ENCODE measurements at regions not wholly inside any gene's neighbourhood (a gene's known extent, or its start where the extent isn't known, plus 50 kb on each side); places are given as distances from the start of the nearest gene placed in this dataset.

- no peak overlapping the region for H3K4me2 ChIP-seq
- WGBS (ENCODE audit: low lambda C conversion rate, missing lambda C conversion rate): 89% methylated on average over 10 of the region's 10 CpGs
- no peaks in the 10 kb centered on the region for H3K79me2 ChIP-seq
- no peaks in the 10 kb centered on the region for H3K36me3 ChIP-seq (replicated peaks; ENCODE audit: insufficient read depth, low read depth)
- no peak for TF ChIP-seq EZH2phosphoT487 (IDR thresholded peaks at IDR 0.05; ENCODE audit: low read depth, severe bottlenecking, unreplicated experiment)
- TF ChIP-seq CTCF (IDR thresholded peaks at IDR 0.05; ENCODE audit: poor library complexity): no peak
- no peak for TF ChIP-seq EZH2 (IDR thresholded peaks at IDR 0.05; ENCODE audit: borderline replicate concordance)
- H2AFZ ChIP-seq: no peak overlapping the region
- H3K27me3 ChIP-seq: no peaks in the 10 kb centered on the region
- no peaks in the 10 kb centered on the region for H3K9me2 ChIP-seq (replicated peaks; ENCODE audit: insufficient read depth)
- H3K27ac ChIP-seq: no peak overlapping the region
- H3K4me1 ChIP-seq (ENCODE audit: insufficient read depth): no peaks in the 10 kb centered on the region
- no peak overlapping the region for H3K4me3 ChIP-seq
- no peak for DNase-seq (ENCODE audit: low spot score)
- no peaks in the 10 kb centered on the region for H3K9me3 ChIP-seq (ENCODE audit: low read depth)
- H4K20me1 ChIP-seq (ENCODE audit: insufficient read depth, poor library complexity, severe bottlenecking): no peaks in the 10 kb centered on the region
Observed at GRCh38 chr18:7319161-7319560, 88.3 kb downstream of the LRRC30 start.

GRCh38 chr18:7321831-7322230 lies 90.9 kb downstream of the LRRC30 start:
- no peak for DNase-seq (ENCODE audit: low spot score)
- no peaks in the 10 kb centered on the region for H3K9me2 ChIP-seq (replicated peaks; ENCODE audit: insufficient read depth)
- H3K9me3 ChIP-seq (ENCODE audit: low read depth): no peaks in the 10 kb centered on the region
- H3K4me2 ChIP-seq: no peak overlapping the region
- TF ChIP-seq EZH2phosphoT487 (IDR thresholded peaks at IDR 0.05; ENCODE audit: low read depth, severe bottlenecking, unreplicated experiment): no peak
- no peaks in the 10 kb centered on the region for H4K20me1 ChIP-seq (ENCODE audit: insufficient read depth, poor library complexity, severe bottlenecking)
- H3K36me3 ChIP-seq (replicated peaks; ENCODE audit: insufficient read depth, low read depth): no peaks in the 10 kb centered on the region
- H2AFZ ChIP-seq: no peak overlapping the region
- H3K79me2 ChIP-seq: no peaks in the 10 kb centered on the region
- H3K4me3 ChIP-seq: no peak overlapping the region
- no peaks in the 10 kb centered on the region for H3K4me1 ChIP-seq (ENCODE audit: insufficient read depth)
- H3K27me3 ChIP-seq: no peaks in the 10 kb centered on the region
- no peak overlapping the region for H3K27ac ChIP-seq

GRCh38 chr18:7322817-7323485 lies 92.1 kb downstream of the LRRC30 start:
- DNase-seq (ENCODE audit: low spot score): no peak
- no peaks in the 10 kb centered on the region for H3K9me2 ChIP-seq (replicated peaks; ENCODE audit: insufficient read depth)
- no peak overlapping the region for H2AFZ ChIP-seq
- WGBS (ENCODE audit: low lambda C conversion rate, missing lambda C conversion rate): 45% methylated on average over 8 of the region's 8 CpGs
- H3K79me2 ChIP-seq: no peaks in the 10 kb centered on the region
- H3K4me1 ChIP-seq (ENCODE audit: insufficient read depth): no peaks in the 10 kb centered on the region
- no peak overlapping the region for H3K4me3 ChIP-seq
- no peak overlapping the region for H3K4me2 ChIP-seq
- no peak overlapping the region for H3K27ac ChIP-seq
- H3K36me3 ChIP-seq (replicated peaks; ENCODE audit: insufficient read depth, low read depth): no peaks in the 10 kb centered on the region
- TF ChIP-seq CTCF (IDR thresholded peaks at IDR 0.05; ENCODE audit: poor library complexity) (no peak), EZH2 (IDR thresholded peaks at IDR 0.05; ENCODE audit: borderline replicate concordance) (no peak), EZH2phosphoT487 (IDR thresholded peaks at IDR 0.05; ENCODE audit: low read depth, severe bottlenecking, unreplicated experiment) (no peak)
- no peaks in the 10 kb centered on the region for H3K9me3 ChIP-seq (ENCODE audit: low read depth)
- no peaks in the 10 kb centered on the region for H4K20me1 ChIP-seq (ENCODE audit: insufficient read depth, poor library complexity, severe bottlenecking)
- no peaks in the 10 kb centered on the region for H3K27me3 ChIP-seq

- no peak overlapping the region for H3K4me2 ChIP-seq
- WGBS (ENCODE audit: low lambda C conversion rate, missing lambda C conversion rate): 88% methylated on average over 5 of the region's 5 CpGs
- H3K27ac ChIP-seq: no peak overlapping the region
Observed at GRCh38 chr18:7325126-7325430, 94.2 kb downstream of the LRRC30 start.

More at GRCh38 chr18:7325126-7325430, 94.2 kb downstream of the LRRC30 start:
- TF ChIP-seq EZH2phosphoT487 (IDR thresholded peaks at IDR 0.05; ENCODE audit: low read depth, severe bottlenecking, unreplicated experiment) (no peak), EZH2 (IDR thresholded peaks at IDR 0.05; ENCODE audit: borderline replicate concordance) (no peak), CTCF (IDR thresholded peaks at IDR 0.05; ENCODE audit: poor library complexity) (no peak)
- no peaks in the 10 kb centered on the region for H4K20me1 ChIP-seq (ENCODE audit: insufficient read depth, poor library complexity, severe bottlenecking)
- H3K27me3 ChIP-seq: no peaks in the 10 kb centered on the region
- H3K36me3 ChIP-seq (replicated peaks; ENCODE audit: insufficient read depth, low read depth): no peaks in the 10 kb centered on the region
- no peaks in the 10 kb centered on the region for H3K4me1 ChIP-seq (ENCODE audit: insufficient read depth)
- DNase-seq (ENCODE audit: low spot score): no peak
- no peaks in the 10 kb centered on the region for H3K79me2 ChIP-seq
- H3K9me2 ChIP-seq (replicated peaks; ENCODE audit: insufficient read depth): no peaks in the 10 kb centered on the region
- H3K4me3 ChIP-seq: no peak overlapping the region
- H2AFZ ChIP-seq: no peak overlapping the region
- no peaks in the 10 kb centered on the region for H3K9me3 ChIP-seq (ENCODE audit: low read depth)

Measured in hepatocyte (in vitro differentiated cells).